Fibroblast of lung (primary cell): ENCODE measurements at regions not wholly inside any gene's neighbourhood (a gene's known extent, or its start where the extent isn't known, plus 50 kb on each side); places are given as distances from the start of the nearest gene placed in this dataset.

Source experiments
- EZH2 ChIP-seq: IDR thresholded peaks from 2 replicates; pipeline ENCODE4 v1.5.1; 2012; ENCODE audit warnings: low read length, control low read depth, mild to moderate bottlenecking; ENCODE audit errors: missing control alignments
- TF ChIP-seq, protein P1 (sequence below), 2 donors: IDR thresholded peaks in 1 of 2; conservative IDR thresholded peaks in 1 of 2; 1 replicate in 1 of 2; 2 replicates in 1 of 2; pipeline ENCODE4 v1.5.1; 2011 to 2012; ENCODE audit warnings: low read length in 2 of 2, control low read depth in 1 of 2, inconsistent platforms in 1 of 2, low read depth in 1 of 2, mild to moderate bottlenecking in 1 of 2

DNA sequence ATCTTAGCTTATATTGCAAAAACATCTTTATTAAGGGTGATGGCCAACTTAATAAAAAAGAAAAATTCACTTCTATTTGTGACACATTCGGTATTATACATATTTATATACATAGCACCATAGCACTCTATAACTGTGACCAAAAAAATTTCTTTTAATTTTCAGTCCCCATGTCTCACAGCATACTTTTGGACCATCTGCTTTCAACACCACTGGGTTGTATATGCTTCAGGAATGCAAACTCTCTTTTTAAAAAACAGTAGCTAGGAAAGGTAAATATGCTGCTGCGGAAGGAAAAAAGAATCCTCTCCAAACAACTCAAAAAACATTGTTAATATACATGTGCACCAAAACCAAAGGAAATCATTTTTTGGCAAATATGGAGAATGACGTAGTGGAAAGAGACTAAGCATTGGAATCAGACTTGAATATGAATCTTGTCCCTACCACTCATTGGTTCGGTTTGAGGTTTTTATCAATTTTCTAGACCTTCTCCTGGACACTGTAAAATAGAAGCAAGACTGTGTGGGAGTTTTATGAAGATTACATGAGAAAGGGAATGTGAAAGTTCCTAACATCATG lies 227.9 kb downstream of the BLID start:
- TF ChIP-seq, protein P1, sequence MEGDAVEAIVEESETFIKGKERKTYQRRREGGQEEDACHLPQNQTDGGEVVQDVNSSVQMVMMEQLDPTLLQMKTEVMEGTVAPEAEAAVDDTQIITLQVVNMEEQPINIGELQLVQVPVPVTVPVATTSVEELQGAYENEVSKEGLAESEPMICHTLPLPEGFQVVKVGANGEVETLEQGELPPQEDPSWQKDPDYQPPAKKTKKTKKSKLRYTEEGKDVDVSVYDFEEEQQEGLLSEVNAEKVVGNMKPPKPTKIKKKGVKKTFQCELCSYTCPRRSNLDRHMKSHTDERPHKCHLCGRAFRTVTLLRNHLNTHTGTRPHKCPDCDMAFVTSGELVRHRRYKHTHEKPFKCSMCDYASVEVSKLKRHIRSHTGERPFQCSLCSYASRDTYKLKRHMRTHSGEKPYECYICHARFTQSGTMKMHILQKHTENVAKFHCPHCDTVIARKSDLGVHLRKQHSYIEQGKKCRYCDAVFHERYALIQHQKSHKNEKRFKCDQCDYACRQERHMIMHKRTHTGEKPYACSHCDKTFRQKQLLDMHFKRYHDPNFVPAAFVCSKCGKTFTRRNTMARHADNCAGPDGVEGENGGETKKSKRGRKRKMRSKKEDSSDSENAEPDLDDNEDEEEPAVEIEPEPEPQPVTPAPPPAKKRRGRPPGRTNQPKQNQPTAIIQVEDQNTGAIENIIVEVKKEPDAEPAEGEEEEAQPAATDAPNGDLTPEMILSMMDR (conservative IDR thresholded peaks at IDR 0.05 in 1 of 2, IDR thresholded peaks at IDR 0.05 in 1 of 2; ENCODE audit: low read depth in 1 of 2, low read length in 2 of 2), result no peak
- no peak for TF ChIP-seq EZH2
